WI38 (cell line): ENCODE measurements at regions not wholly inside any gene's neighbourhood (a gene's known extent, or its start where the extent isn't known, plus 50 kb on each side); places are given as distances from the start of the nearest gene placed in this dataset.

Source experiments
- H3K4me3 ChIP-seq: 2 replicates; pipeline ENCODE4 v1.5.1; 2011; ENCODE audit warnings: low read depth, mild to moderate bottlenecking, control low read depth, low read length
- CTCF ChIP-seq: IDR thresholded peaks from 2 replicates; pipeline ENCODE4 v1.5.1; 2012; ENCODE audit warnings: low read depth, mild to moderate bottlenecking, control low read depth, low read length

DNA sequence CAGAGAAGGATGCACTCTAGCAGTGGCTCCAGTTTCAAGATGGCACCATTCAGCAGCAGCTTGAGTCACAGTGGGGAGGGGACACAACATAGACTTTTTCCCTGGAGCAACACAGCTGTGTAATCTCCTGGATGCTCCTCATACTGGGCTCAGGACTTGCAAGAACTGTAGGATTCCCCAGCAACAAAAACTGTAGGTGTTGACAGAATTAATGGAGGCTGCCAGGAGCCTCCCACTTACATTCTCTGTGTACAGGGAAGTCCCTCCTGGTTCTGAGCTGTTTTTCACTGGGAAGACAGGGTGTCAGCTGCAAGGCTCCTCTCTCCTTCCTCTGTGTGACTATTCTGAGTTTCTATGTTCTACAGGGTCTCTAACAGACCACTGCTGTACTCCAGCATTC is 217.9 kb downstream of the KIF21A start:
- TF ChIP-seq CTCF, result no peak
- no peak overlapping the region for H3K4me3 ChIP-seq

DNA sequence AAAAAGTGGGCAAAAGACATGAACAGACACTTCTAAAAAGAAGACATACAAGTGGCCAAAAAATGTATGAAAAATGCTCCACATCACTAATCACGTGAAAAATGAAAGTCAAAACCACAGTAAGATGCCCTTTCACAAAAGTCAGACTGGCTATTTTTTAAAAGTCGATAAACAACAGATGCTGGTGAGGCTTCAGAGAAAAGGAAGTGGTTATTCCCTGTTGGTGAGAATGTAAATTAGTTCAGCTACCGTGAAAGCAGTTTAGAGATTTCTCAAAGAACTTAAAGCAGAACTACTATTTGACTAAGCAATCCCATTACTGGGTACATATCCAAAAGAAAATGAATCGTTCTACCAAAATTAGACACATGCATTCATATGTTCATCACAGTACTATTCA is 237.0 kb downstream of the KIF21A start:
- no peak for TF ChIP-seq CTCF
- no peak overlapping the region for H3K4me3 ChIP-seq

- no peak overlapping the region for H3K4me3 ChIP-seq
- TF ChIP-seq CTCF, result no peak
These were observed 243.6 kb downstream of the KIF21A start for GRCh38 chr12:39199351-39199750.

DNA sequence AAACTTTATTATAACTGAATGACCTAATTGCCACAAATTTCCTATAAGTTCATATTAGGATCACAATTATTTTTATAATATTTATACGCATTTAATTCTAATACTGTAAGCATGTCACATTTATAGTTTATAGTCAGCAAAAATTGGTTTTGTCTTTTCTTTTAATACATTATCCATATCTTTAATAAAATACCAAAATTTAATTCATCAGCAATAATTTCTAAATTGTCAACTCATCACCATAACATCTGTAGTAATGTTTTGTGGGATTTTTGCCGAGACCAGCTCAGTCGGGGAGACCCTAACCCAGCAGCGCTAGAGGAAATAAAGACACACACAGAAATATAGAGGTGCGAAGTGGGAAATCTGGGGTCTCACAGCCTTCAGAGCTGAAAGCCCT is 254.2 kb downstream of the KIF21A start:
- no peak for TF ChIP-seq CTCF
- no peak overlapping the region for H3K4me3 ChIP-seq

DNA sequence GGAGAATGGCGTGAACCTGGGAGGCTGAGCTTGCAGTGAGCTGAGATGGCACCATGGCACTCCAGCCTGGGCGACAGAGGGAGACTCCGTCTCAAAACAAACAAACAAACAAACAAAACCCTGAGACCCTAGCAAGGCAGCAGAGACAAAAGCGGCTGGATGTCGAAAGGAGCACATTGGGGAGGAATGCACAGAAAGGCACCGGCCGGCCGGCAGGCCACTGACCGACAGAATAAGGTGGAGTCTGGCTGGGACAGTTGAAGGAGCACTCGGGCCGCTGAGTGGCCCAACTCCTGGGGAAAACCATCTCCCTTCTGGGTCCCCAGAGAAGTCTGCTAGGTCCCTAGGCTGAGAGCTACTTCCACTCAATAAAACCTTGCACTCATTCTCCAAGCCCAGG is 256.2 kb downstream of the KIF21A start:
- no peak for TF ChIP-seq CTCF
- no peak overlapping the region for H3K4me3 ChIP-seq

- no peak for TF ChIP-seq CTCF
- no peak overlapping the region for H3K4me3 ChIP-seq
These were observed 264.1 kb downstream of the KIF21A start for GRCh38 chr12:39178837-39179236.

- H3K4me3 ChIP-seq, result no peak overlapping the region
- no peak for TF ChIP-seq CTCF
These were observed 266.6 kb downstream of the KIF21A start for GRCh38 chr12:39176356-39176755.
